ENCODE measurements at regions not wholly inside any gene's neighbourhood (a gene's known extent, or its start where the extent isn't known, plus 50 kb on each side); places are given as distances from the start of the nearest gene placed in this dataset.

GRCh38 chr10:9656996-9657395 lies 1360.7 kb upstream of the CELF2 start:
- no peak for DNase-seq (ENCODE audit: low read depth in 1 of 2, low spot score in 1 of 2)

GRCh38 chr10:9657530-9657929 lies 1360.1 kb upstream of the CELF2 start:
- no peak for DNase-seq (ENCODE audit: low read depth in 1 of 2, low spot score in 1 of 2)

GRCh38 chr10:9668411-9668810 lies 1349.3 kb upstream of the CELF2 start:
- DNase-seq (ENCODE audit: low read depth in 1 of 2, low spot score in 1 of 2) = no peak

- no peak for DNase-seq (ENCODE audit: low read depth in 1 of 2, low spot score in 1 of 2)
Measured at GRCh38 chr10:9670911-9671310, 1346.8 kb upstream of the CELF2 start.

GRCh38 chr10:9681655-9682054 lies 1336.0 kb upstream of the CELF2 start:
- no peak for DNase-seq (ENCODE audit: low read depth in 1 of 2, low spot score in 1 of 2)

GRCh38 chr10:9682802-9683201 lies 1334.9 kb upstream of the CELF2 start:
- no peak for DNase-seq (ENCODE audit: low read depth in 1 of 2, low spot score in 1 of 2)

GRCh38 chr10:9684186-9684585 lies 1333.5 kb upstream of the CELF2 start:
- DNase-seq (ENCODE audit: low read depth in 1 of 2, low spot score in 1 of 2) = no peak

- no peak for DNase-seq (ENCODE audit: low read depth in 1 of 2, low spot score in 1 of 2)
Measured at GRCh38 chr10:9685596-9685995, 1332.1 kb upstream of the CELF2 start.

- no peak for DNase-seq (ENCODE audit: low read depth in 1 of 2, low spot score in 1 of 2)
Measured at GRCh38 chr10:9688711-9689110, 1329.0 kb upstream of the CELF2 start.

- DNase-seq (ENCODE audit: low read depth in 1 of 2, low spot score in 1 of 2) = no peak
Measured at GRCh38 chr10:9707216-9707615, 1310.5 kb upstream of the CELF2 start.

GRCh38 chr10:9709849-9710248 lies 1307.8 kb upstream of the CELF2 start:
- DNase-seq (ENCODE audit: low read depth in 1 of 2, low spot score in 1 of 2) = no peak

- DNase-seq (ENCODE audit: low read depth in 1 of 2, low spot score in 1 of 2) = no peak
Measured at GRCh38 chr10:9712393-9712792, 1305.3 kb upstream of the CELF2 start.

GRCh38 chr10:9719246-9719645 lies 1298.4 kb upstream of the CELF2 start:
- no peak for DNase-seq (ENCODE audit: low read depth in 1 of 2, low spot score in 1 of 2)

GRCh38 chr10:9733766-9734165 lies 1283.9 kb upstream of the CELF2 start:
- no peak for DNase-seq (ENCODE audit: low read depth in 1 of 2, low spot score in 1 of 2)

- no peak for DNase-seq (ENCODE audit: low read depth in 1 of 2, low spot score in 1 of 2)
Measured at GRCh38 chr10:9734218-9734617, 1283.5 kb upstream of the CELF2 start.

- DNase-seq (ENCODE audit: low read depth in 1 of 2, low spot score in 1 of 2) = no peak
Measured at GRCh38 chr10:9735731-9736130, 1281.9 kb upstream of the CELF2 start.

GRCh38 chr10:9743639-9744038 lies 1274.0 kb upstream of the CELF2 start:
- no peak for DNase-seq (ENCODE audit: low read depth in 1 of 2, low spot score in 1 of 2)

GRCh38 chr10:9745158-9745557 lies 1272.5 kb upstream of the CELF2 start:
- no peak for DNase-seq (ENCODE audit: low read depth in 1 of 2, low spot score in 1 of 2)

GRCh38 chr10:9757176-9757575 lies 1260.5 kb upstream of the CELF2 start:
- no peak for DNase-seq (ENCODE audit: low read depth in 1 of 2, low spot score in 1 of 2)

- DNase-seq (ENCODE audit: low read depth in 1 of 2, low spot score in 1 of 2) = no peak
Measured at GRCh38 chr10:9759596-9759995, 1258.1 kb upstream of the CELF2 start.

GRCh38 chr10:9762966-9763656 lies 1254.6 kb upstream of the CELF2 start:
- DNase-seq (ENCODE audit: low read depth in 1 of 2, low spot score in 1 of 2) = no peak

GRCh38 chr10:9766762-9767161 lies 1250.9 kb upstream of the CELF2 start:
- DNase-seq (ENCODE audit: low read depth in 1 of 2, low spot score in 1 of 2) = no peak

GRCh38 chr10:9781666-9782065 lies 1236.0 kb upstream of the CELF2 start:
- DNase-seq (ENCODE audit: low read depth in 1 of 2, low spot score in 1 of 2) = no peak

- no peak for DNase-seq (ENCODE audit: low read depth in 1 of 2, low spot score in 1 of 2)
Measured at GRCh38 chr10:9786101-9786500, 1231.6 kb upstream of the CELF2 start.

All from activated T-helper 1 cell treated with anti-CD3 and anti-CD28 coated beads, Interleukin-2, amount 50 U/mL, for 16 hours (primary cell).